WTC11 (cell line): ENCODE measurements at regions not wholly inside any gene's neighbourhood (a gene's known extent, or its start where the extent isn't known, plus 50 kb on each side); places are given as distances from the start of the nearest gene placed in this dataset.
A peak's percentile ranks its signal among the peaks of the same experiment; 100 is the strongest.

Experiments used
- ATAC-seq: fragments of 200-7000 bp; cut with Tn5 transposase; 2 replicates; pipeline ENCODE4 v1.10.0; 2021; ENCODE audit warnings: mild to moderate bottlenecking, moderate library complexity
- CTCF ChIA-PET: fragments of 300-600 bp; sonication (Branson Sonifier 250); formaldehyde crosslinking; loops from one replicate; lab custom pipeline; 2021; ENCODE audit warnings: antibody characterized with exemption; lab: Charles Lee
- POLR2A ChIA-PET: fragments of 350-600 bp; sonication (Branson Sonifier 250); formaldehyde crosslinking; loops from one replicate; lab custom pipeline; 2021; ENCODE audit warnings: antibody characterized with exemption; lab: Charles Lee
- DNase-seq: peaks from one replicate; pipeline ENCODE4 v3.0.0; 2021; ENCODE audit warnings: low spot score
- H3K27ac Mint-ChIP-seq: 2 replicates; pipeline ENCODE4 v1.8.0; 2021; ENCODE audit warnings: mixed read lengths
- H3K27me3 Mint-ChIP-seq: 2 replicates; pipeline ENCODE4 v1.8.0; 2021; ENCODE audit warnings: low read depth, mild to moderate bottlenecking, moderate library complexity, mixed read lengths
- H3K36me3 Mint-ChIP-seq: 2 replicates; pipeline ENCODE4 v1.8.0; 2021; ENCODE audit warnings: mixed read lengths
- H3K4me1 Mint-ChIP-seq: 2 replicates; pipeline ENCODE4 v1.8.0; 2022; ENCODE audit warnings: mixed read lengths
- H3K4me3 Mint-ChIP-seq: 2 replicates; pipeline ENCODE4 v1.8.0; 2021; ENCODE audit warnings: mild to moderate bottlenecking, moderate library complexity, mixed read lengths
- H3K9me3 Mint-ChIP-seq: 2 replicates; pipeline ENCODE4 v1.8.0; 2021; ENCODE audit warnings: mixed read lengths
- JUN ChIP-seq: sonication (generic); formaldehyde crosslinking; IDR thresholded peaks from 2 replicates; pipeline ENCODE4 v1.8.0; 2023; ENCODE audit warnings: mild to moderate bottlenecking, missing genetic modification reagents
- NFATC4 ChIP-seq: fragments of 250-450 bp; sonication (Bioruptor Pico); IDR thresholded peaks from 2 replicates; pipeline ENCODE4 v1.9.0; 2021; ENCODE audit warnings: mild to moderate bottlenecking
- NFE2L1 ChIP-seq: sonication (generic); formaldehyde crosslinking; IDR thresholded peaks from 2 replicates; pipeline ENCODE4 v1.8.1; 2023; ENCODE audit warnings: missing genetic modification reagents
- NR2C2 ChIP-seq: sonication (generic); formaldehyde crosslinking; IDR thresholded peaks from 2 replicates; pipeline ENCODE4 v1.8.0; 2022; ENCODE audit warnings: mild to moderate bottlenecking, missing genetic modification reagents
- ZBTB21 ChIP-seq: sonication (generic); formaldehyde crosslinking; IDR thresholded peaks from 2 replicates; pipeline ENCODE4 v1.8.1; 2023; ENCODE audit warnings: mild to moderate bottlenecking, missing genetic modification reagents, borderline replicate concordance
- ZNF416 ChIP-seq: fragments of 250-450 bp; sonication (Bioruptor Pico); IDR thresholded peaks from 2 replicates; pipeline ENCODE4 v1.9.0; 2021; ENCODE audit warnings: mild to moderate bottlenecking, inconsistent platforms
- TF ChIP-seq, protein P1 (sequence below): fragments of 250-450 bp; sonication (Bioruptor Pico); IDR thresholded peaks from 2 replicates; pipeline ENCODE4 v1.9.0; 2021; ENCODE audit warnings: mild to moderate bottlenecking, borderline replicate concordance
- TF ChIP-seq, protein P2 (sequence below): sonication (generic); formaldehyde crosslinking; conservative IDR thresholded peaks from 2 replicates; pipeline ENCODE4 v1.8.1; 2022; ENCODE audit warnings: mild to moderate bottlenecking, missing genetic modification reagents
- TF ChIP-seq, protein P3 (sequence below): fragments of 250-450 bp; sonication (Bioruptor Pico); IDR thresholded peaks from 2 replicates; pipeline ENCODE4 v1.9.0; 2021; ENCODE audit warnings: mild to moderate bottlenecking
- TF ChIP-seq, protein P4 (sequence below): sonication (generic); formaldehyde crosslinking; IDR thresholded peaks from 2 replicates; pipeline ENCODE4 v1.8.0; 2022; ENCODE audit warnings: mild to moderate bottlenecking, missing genetic modification reagents

DNA sequence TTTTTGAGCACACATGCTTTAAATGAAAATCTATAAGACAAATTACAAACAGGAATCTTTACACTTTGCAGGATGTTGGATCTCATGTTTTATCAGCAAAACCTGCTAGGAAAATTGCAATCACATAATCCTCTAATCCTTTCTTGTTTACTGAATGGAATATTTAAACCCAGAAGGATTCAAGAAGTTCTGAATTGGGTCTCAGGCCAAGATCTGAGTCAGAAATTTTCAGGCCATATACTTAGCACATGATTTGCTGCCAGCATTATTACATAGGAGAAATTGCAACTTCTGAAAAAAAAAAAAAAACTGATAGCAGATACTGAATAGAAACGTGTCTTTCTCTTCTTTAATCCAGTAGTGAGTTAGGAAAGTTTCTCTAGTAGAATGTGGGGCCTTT is 1005.3 kb upstream of the POT1 start (continued):
- TF ChIP-seq, protein P1, sequence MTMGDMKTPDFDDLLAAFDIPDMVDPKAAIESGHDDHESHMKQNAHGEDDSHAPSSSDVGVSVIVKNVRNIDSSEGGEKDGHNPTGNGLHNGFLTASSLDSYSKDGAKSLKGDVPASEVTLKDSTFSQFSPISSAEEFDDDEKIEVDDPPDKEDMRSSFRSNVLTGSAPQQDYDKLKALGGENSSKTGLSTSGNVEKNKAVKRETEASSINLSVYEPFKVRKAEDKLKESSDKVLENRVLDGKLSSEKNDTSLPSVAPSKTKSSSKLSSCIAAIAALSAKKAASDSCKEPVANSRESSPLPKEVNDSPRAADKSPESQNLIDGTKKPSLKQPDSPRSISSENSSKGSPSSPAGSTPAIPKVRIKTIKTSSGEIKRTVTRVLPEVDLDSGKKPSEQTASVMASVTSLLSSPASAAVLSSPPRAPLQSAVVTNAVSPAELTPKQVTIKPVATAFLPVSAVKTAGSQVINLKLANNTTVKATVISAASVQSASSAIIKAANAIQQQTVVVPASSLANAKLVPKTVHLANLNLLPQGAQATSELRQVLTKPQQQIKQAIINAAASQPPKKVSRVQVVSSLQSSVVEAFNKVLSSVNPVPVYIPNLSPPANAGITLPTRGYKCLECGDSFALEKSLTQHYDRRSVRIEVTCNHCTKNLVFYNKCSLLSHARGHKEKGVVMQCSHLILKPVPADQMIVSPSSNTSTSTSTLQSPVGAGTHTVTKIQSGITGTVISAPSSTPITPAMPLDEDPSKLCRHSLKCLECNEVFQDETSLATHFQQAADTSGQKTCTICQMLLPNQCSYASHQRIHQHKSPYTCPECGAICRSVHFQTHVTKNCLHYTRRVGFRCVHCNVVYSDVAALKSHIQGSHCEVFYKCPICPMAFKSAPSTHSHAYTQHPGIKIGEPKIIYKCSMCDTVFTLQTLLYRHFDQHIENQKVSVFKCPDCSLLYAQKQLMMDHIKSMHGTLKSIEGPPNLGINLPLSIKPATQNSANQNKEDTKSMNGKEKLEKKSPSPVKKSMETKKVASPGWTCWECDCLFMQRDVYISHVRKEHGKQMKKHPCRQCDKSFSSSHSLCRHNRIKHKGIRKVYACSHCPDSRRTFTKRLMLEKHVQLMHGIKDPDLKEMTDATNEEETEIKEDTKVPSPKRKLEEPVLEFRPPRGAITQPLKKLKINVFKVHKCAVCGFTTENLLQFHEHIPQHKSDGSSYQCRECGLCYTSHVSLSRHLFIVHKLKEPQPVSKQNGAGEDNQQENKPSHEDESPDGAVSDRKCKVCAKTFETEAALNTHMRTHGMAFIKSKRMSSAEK (CRISPR knock-in tag): no peak
- TF ChIP-seq, protein P2, sequence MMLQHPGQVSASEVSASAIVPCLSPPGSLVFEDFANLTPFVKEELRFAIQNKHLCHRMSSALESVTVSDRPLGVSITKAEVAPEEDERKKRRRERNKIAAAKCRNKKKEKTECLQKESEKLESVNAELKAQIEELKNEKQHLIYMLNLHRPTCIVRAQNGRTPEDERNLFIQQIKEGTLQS: no peak

DNA sequence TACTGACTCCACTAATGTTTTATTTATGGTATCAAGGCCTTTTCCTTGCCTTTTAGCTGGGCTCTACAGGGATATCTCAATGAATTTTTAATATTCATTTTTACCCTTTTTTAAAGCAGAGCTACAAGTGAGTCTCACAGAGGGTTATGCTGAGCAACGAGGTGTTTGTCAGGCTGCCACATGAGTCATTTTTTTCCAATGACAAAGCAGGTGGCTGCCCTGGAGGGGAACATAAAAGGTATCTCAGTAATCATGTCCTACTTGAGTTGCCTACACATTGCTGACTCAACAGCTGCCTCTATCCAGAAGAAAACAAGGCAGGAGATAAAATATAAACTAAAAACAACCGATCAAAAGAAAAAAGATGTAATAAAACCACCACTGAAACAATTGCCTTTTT is 1004.9 kb upstream of the POT1 start:
- POLR2A ChIA-PET: no interaction called here
- Mint-ChIP-seq H3K27ac (no peak overlapping the region; the same call in 1 of the 2 replicates), H3K4me1 (peaks cover 46% of the 10 kb centered on the region), H3K4me3 (no peak overlapping the region), H3K27me3 (no peaks in the 10 kb centered on the region), H3K36me3 (peaks cover 88% of the 10 kb centered on the region), H3K9me3 (peaks cover 64% of the 10 kb centered on the region)
- no peak for TF ChIP-seq NFE2L1 (CRISPR knock-in tag)
- TF ChIP-seq JUN (CRISPR knock-in tag): no peak
- no peak for TF ChIP-seq ZBTB21 (CRISPR knock-in tag)
- ATAC-seq (no peak), DNase-seq (no peak)
- CTCF ChIA-PET: no interaction called here

DNA sequence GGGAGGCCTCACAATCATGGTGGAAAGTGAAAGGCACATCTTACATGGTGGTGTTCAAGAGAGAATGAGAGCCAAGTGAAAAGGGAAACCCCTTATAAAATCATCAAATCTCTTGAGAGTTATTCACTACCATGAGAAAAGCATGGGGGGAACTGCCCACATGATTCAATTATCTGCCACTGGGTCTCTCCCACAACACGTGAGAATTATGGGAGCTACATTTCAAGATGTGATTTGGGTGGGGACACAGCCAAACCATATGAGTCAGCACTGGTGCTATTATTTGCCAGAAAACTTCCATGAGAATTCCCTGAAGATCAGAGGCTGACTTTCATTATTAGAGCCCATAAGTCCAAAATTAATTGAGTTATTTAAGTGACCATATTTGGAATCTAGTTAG is 1001.2 kb upstream of the POT1 start:
- Mint-ChIP-seq H3K27me3 (no peaks in the 10 kb centered on the region), H3K4me1 (peaks cover 56% of the 10 kb centered on the region), H3K4me3 (no peak overlapping the region; the same call in 1 of the 2 replicates), H3K27ac (peak overlapping the region; percentile 27; the same call in 1 of the 2 replicates), H3K36me3 (peaks cover 94% of the 10 kb centered on the region), H3K9me3 (peaks cover 39% of the 10 kb centered on the region)
- peak; percentile 61; the same call in 1 of the 2 replicates for TF ChIP-seq NFATC4 (CRISPR knock-in tag)
- no peak for TF ChIP-seq ZNF416 (CRISPR knock-in tag)
- TF ChIP-seq, protein P3, sequence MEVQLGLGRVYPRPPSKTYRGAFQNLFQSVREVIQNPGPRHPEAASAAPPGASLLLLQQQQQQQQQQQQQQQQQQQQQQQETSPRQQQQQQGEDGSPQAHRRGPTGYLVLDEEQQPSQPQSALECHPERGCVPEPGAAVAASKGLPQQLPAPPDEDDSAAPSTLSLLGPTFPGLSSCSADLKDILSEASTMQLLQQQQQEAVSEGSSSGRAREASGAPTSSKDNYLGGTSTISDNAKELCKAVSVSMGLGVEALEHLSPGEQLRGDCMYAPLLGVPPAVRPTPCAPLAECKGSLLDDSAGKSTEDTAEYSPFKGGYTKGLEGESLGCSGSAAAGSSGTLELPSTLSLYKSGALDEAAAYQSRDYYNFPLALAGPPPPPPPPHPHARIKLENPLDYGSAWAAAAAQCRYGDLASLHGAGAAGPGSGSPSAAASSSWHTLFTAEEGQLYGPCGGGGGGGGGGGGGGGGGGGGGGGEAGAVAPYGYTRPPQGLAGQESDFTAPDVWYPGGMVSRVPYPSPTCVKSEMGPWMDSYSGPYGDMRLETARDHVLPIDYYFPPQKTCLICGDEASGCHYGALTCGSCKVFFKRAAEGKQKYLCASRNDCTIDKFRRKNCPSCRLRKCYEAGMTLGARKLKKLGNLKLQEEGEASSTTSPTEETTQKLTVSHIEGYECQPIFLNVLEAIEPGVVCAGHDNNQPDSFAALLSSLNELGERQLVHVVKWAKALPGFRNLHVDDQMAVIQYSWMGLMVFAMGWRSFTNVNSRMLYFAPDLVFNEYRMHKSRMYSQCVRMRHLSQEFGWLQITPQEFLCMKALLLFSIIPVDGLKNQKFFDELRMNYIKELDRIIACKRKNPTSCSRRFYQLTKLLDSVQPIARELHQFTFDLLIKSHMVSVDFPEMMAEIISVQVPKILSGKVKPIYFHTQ: peak; percentile 59; the same call in 1 of the 2 replicates
- ChIA-PET CTCF (no interaction called here), POLR2A (no interaction called here)
- ATAC-seq: no peak
- no peak for DNase-seq

DNA sequence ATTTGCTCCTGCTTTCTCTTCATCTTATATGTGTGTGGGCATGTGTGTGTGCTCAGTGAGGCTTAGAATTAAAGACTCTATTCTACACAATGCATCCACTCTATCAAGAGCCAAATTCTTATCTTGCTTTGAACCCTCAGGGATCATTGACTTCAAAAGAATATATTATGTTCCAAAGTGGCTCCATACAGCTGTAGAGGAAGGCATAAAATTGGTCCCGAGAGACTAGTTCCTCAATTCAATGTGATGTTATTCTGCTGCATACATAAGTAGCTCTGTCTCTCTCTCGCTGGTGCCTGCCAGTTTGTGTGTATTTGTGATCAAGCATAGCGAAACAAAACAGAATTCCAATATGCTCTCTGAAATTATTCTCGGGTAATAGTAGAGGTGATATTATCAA is 997.9 kb upstream of the POT1 start:
- TF ChIP-seq, protein P4, sequence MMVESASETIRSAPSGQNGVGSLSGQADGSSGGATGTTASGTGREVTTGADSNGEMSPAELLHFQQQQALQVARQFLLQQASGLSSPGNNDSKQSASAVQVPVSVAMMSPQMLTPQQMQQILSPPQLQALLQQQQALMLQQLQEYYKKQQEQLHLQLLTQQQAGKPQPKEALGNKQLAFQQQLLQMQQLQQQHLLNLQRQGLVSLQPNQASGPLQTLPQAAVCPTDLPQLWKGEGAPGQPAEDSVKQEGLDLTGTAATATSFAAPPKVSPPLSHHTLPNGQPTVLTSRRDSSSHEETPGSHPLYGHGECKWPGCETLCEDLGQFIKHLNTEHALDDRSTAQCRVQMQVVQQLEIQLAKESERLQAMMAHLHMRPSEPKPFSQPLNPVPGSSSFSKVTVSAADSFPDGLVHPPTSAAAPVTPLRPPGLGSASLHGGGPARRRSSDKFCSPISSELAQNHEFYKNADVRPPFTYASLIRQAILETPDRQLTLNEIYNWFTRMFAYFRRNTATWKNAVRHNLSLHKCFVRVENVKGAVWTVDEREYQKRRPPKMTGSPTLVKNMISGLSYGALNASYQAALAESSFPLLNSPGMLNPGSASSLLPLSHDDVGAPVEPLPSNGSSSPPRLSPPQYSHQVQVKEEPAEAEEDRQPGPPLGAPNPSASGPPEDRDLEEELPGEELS: no peak
- TF ChIP-seq, protein P3: no peak
- TF ChIP-seq NR2C2 (CRISPR knock-in tag): no peak
- no peaks in the 10 kb centered on the region for H3K27me3 Mint-ChIP-seq
- peaks cover 44% of the 10 kb centered on the region for H3K4me1 Mint-ChIP-seq
- ChIA-PET CTCF (no interaction called here), POLR2A (no interaction called here)
- peak; percentile 50 for ATAC-seq
- H3K27ac Mint-ChIP-seq: peak overlapping the region; percentile 86
- H3K36me3 Mint-ChIP-seq: peaks cover 80% of the 10 kb centered on the region
- peaks cover 12% of the 10 kb centered on the region for H3K9me3 Mint-ChIP-seq
- no peak for DNase-seq
- H3K4me3 Mint-ChIP-seq: peak overlapping the region; percentile 90
